H1 (cell line): ENCODE measurements at regions not wholly inside any gene's neighbourhood (a gene's known extent, or its start where the extent isn't known, plus 50 kb on each side); places are given as distances from the start of the nearest gene placed in this dataset.

Source experiments
- CTCF ChIA-PET: fragments of 300-600 bp; sonication (Branson Sonifier 250); formaldehyde crosslinking; loops from one replicate; lab custom pipeline; 2021; ENCODE audit not compliant: partially characterized antibody; lab: Charles Lee
- POLR2A ChIA-PET: fragments of 300-600 bp; sonication (Branson Sonifier 250); formaldehyde crosslinking; loops from one replicate; lab custom pipeline; 2021; ENCODE audit warnings: inconsistent platforms; ENCODE audit not compliant: partially characterized antibody; lab: Charles Lee
- DNase-seq, 2 experiments: peaks; one replicate each; pipeline versions ENCODE4 v3.0.0 to v3.0.0-alpha.2; 2010 to 2022; ENCODE audit warnings: low spot score in 2 of 2, low read depth in 1 of 2, mixed read lengths in 1 of 2
- FAIRE-seq: peaks from 2 replicates; lab custom pipeline; 2011; peaks lifted over from hg19 to GRCh38; lab: Jason Lieb, UNC
- H2AFZ ChIP-seq: 2 replicates; pipeline ENCODE4 v1.8.1; 2012; ENCODE audit warnings: low read length, inconsistent platforms
- H2AK5ac ChIP-seq: 2 replicates; pipeline ENCODE4 v1.6.1; 2013; ENCODE audit warnings: low read depth, low read length
- H2BK120ac ChIP-seq: replicated peaks from 2 replicates; pipeline ENCODE3; 2013; ENCODE audit warnings: low read depth, low read length, inconsistent platforms
- H2BK12ac ChIP-seq: 2 replicates; pipeline ENCODE4 v1.6.1; 2013; ENCODE audit warnings: low read depth, low read length
- H2BK15ac ChIP-seq: 2 replicates; pipeline ENCODE4 v1.6.1; 2013; ENCODE audit warnings: low read length
- H2BK20ac ChIP-seq: 2 replicates; pipeline ENCODE4 v1.6.1; 2013; ENCODE audit warnings: low read length
- H2BK5ac ChIP-seq: 2 replicates; pipeline ENCODE4 v1.6.1; 2013; ENCODE audit warnings: low read depth, low read length
- H3K14ac ChIP-seq: 2 replicates; pipeline ENCODE4 v1.6.1; 2013; ENCODE audit warnings: inconsistent platforms; ENCODE audit not compliant: insufficient read length
- H3K18ac ChIP-seq: 2 replicates; pipeline ENCODE4 v1.6.1; 2013; ENCODE audit warnings: low read length; ENCODE audit errors: extremely low read depth
- H3K23ac ChIP-seq: 2 replicates; pipeline ENCODE4 v1.6.1; 2013; ENCODE audit warnings: inconsistent platforms; ENCODE audit not compliant: insufficient read length
- H3K23me2 ChIP-seq: 2 replicates; pipeline ENCODE4 v1.6.1; 2013; ENCODE audit warnings: low read depth, low read length
- H3K27ac ChIP-seq: 2 replicates; pipeline ENCODE4 v1.6.1; 2011; ENCODE audit warnings: low read depth, low read length, inconsistent platforms
- H3K27me3 ChIP-seq, 4 experiments: replicated peaks in 1 of 4; 1 replicate in 1 of 4; 2 replicates in 3 of 4; pipeline versions ENCODE4 v1.6.1 to v1.8.1; 2011 to 2013; ENCODE audit warnings: low read length in 3 of 4, mild to moderate bottlenecking in 3 of 4, inconsistent platforms in 2 of 4, mixed read lengths in 2 of 4, moderate library complexity in 1 of 4; ENCODE audit not compliant: control insufficient read depth in 3 of 4, insufficient read depth in 3 of 4; ENCODE audit errors: extremely low read depth in 1 of 4
- H3K36me3 ChIP-seq, 4 experiments: 2 replicates each; pipeline versions ENCODE4 v1.6.1 to v1.8.1; 2011 to 2013; ENCODE audit warnings: mild to moderate bottlenecking in 4 of 4, low read length in 3 of 4, moderate library complexity in 2 of 4, control low read depth in 1 of 4, inconsistent platforms in 1 of 4; ENCODE audit not compliant: insufficient read depth in 4 of 4, control insufficient read depth in 2 of 4
- H3K4ac ChIP-seq: replicated peaks from 2 replicates; pipeline ENCODE3; 2013; ENCODE audit warnings: low read length, low read depth, mixed read lengths, inconsistent platforms; ENCODE audit not compliant: insufficient read length
- H3K4me1 ChIP-seq, 4 experiments: replicated peaks in 1 of 4; 1 replicate in 1 of 4; 2 replicates in 3 of 4; pipeline versions ENCODE4 v1.6.1 to v1.8.1; 2011 to 2013; ENCODE audit warnings: low read length in 3 of 4, inconsistent platforms in 2 of 4, mixed read lengths in 1 of 4; ENCODE audit not compliant: insufficient read depth in 4 of 4, control insufficient read depth in 3 of 4
- H3K4me2 ChIP-seq, 2 experiments: 2 replicates each; pipeline versions ENCODE4 v1.6.1 to v1.8.1; 2011 to 2013; ENCODE audit warnings: low read depth in 2 of 2, low read length in 2 of 2, control low read depth in 1 of 2, inconsistent platforms in 1 of 2, mild to moderate bottlenecking in 1 of 2; ENCODE audit not compliant: insufficient read depth in 1 of 2
- H3K4me3 ChIP-seq, 4 experiments: fragments of 200-600, 300-600 bp in 1 of 4; sonication (generic), shearing (Covaris generic), sonication (Bioruptor Twin) in 1 of 4; 2 replicates each; pipeline versions ENCODE4 v1.5.1 to v1.8.1; 2011 to 2016; ENCODE audit warnings: low read length in 4 of 4, low read depth in 3 of 4, control low read depth in 2 of 4, inconsistent platforms in 2 of 4, mild to moderate bottlenecking in 2 of 4, mixed read lengths in 1 of 4, moderate library complexity in 1 of 4; ENCODE audit not compliant: insufficient read depth in 2 of 4; ENCODE audit errors: extremely low read depth in 1 of 4
- H3K56ac ChIP-seq: replicated peaks from 2 replicates; pipeline ENCODE3; 2013; ENCODE audit warnings: low read depth, mild to moderate bottlenecking, mixed read lengths, low read length, inconsistent platforms; ENCODE audit not compliant: insufficient read length
- H3K79me1 ChIP-seq: 2 replicates; pipeline ENCODE4 v1.6.1; 2013; ENCODE audit warnings: low read depth, low read length, control low read depth
- H3K79me2 ChIP-seq, 2 experiments: 2 replicates each; pipeline versions ENCODE4 v1.6.1 to v1.8.1; 2012 to 2013; ENCODE audit warnings: low read length in 2 of 2, mild to moderate bottlenecking in 2 of 2, inconsistent platforms in 1 of 2; ENCODE audit not compliant: insufficient read depth in 2 of 2, control insufficient read depth in 1 of 2
- H3K9ac ChIP-seq, 4 experiments: replicated peaks in 1 of 4; 1 replicate in 1 of 4; 2 replicates in 3 of 4; pipeline versions ENCODE4 v1.6.1 to v1.8.1; 2011 to 2013; ENCODE audit warnings: low read depth in 3 of 4, low read length in 3 of 4, control low read depth in 2 of 4, mild to moderate bottlenecking in 2 of 4, moderate library complexity in 2 of 4, inconsistent platforms in 1 of 4; ENCODE audit errors: extremely low read depth in 1 of 4
- H3K9me3 ChIP-seq, 2 experiments: 2 replicates each; pipeline versions ENCODE4 v1.6.1 to v1.8.1; 2012 to 2013; ENCODE audit warnings: mild to moderate bottlenecking in 2 of 2, moderate library complexity in 2 of 2, control low read depth in 1 of 2, inconsistent platforms in 1 of 2, low read depth in 1 of 2, low read length in 1 of 2, mixed read lengths in 1 of 2; ENCODE audit not compliant: insufficient read depth in 2 of 2
- H4K20me1 ChIP-seq, 2 experiments: replicated peaks in 1 of 2; 2 replicates each; pipeline versions ENCODE3 to v1.8.1; 2011 to 2013; ENCODE audit warnings: inconsistent platforms in 2 of 2, low read length in 2 of 2, mild to moderate bottlenecking in 1 of 2; ENCODE audit not compliant: insufficient read depth in 2 of 2, control insufficient read depth in 1 of 2
- H4K5ac ChIP-seq: 2 replicates; pipeline ENCODE4 v1.6.1; 2013; ENCODE audit warnings: low read length, low read depth, mixed read lengths, inconsistent platforms; ENCODE audit not compliant: insufficient read length
- H4K8ac ChIP-seq: 2 replicates; pipeline ENCODE4 v1.8.0; 2013; ENCODE audit warnings: mild to moderate bottlenecking, moderate library complexity, low read length, inconsistent platforms; ENCODE audit not compliant: insufficient read depth; ENCODE audit errors: extremely low read depth
- H4K91ac ChIP-seq: replicated peaks from 2 replicates; pipeline ENCODE3; 2013; ENCODE audit warnings: low read length, mixed read lengths, inconsistent platforms; ENCODE audit not compliant: insufficient read length
- CHD2 ChIP-seq: IDR thresholded peaks from 2 replicates; pipeline ENCODE4 v1.6.1; 2012; ENCODE audit warnings: low read length, improper control_type of control experiment
- RAD21 ChIP-seq, 2 experiments: IDR thresholded peaks in 1 of 2; conservative IDR thresholded peaks in 1 of 2; 2 replicates each; pipeline ENCODE4 v1.6.1; 2011; ENCODE audit warnings: low read depth in 2 of 2, low read length in 2 of 2, improper control_type of control experiment in 1 of 2, inconsistent platforms in 1 of 2, mild to moderate bottlenecking in 1 of 2, moderate library complexity in 1 of 2
- WGBS, 2 experiments: shearing (Covaris generic) in 1 of 2; methylation state at CpG; one replicate each; pipeline versions ENCODE4 v1.1.6 to v1.1.7; 2013 to 2015; ENCODE audit warnings: low lambda C conversion rate in 2 of 2, mixed read lengths in 2 of 2, inconsistent platforms in 1 of 2, low coverage in 1 of 2, missing lambda C conversion rate in 1 of 2; ENCODE audit not compliant: insufficient replicate concordance in 2 of 2, insufficient coverage in 1 of 2, insufficient read length in 1 of 2; ENCODE audit errors: extremely low coverage in 1 of 2, missing lambda C conversion rate in 1 of 2; 5-methylcytosine and 5-hydroxymethylcytosine counted together

- FAIRE-seq, result no peak
- H4K20me1 ChIP-seq, result no peaks in the 10 kb centered on the region
Observed at GRCh38 chr1:244957525-244957924, 93.2 kb upstream of the HNRNPU start.

More at GRCh38 chr1:244957525-244957924, 93.2 kb upstream of the HNRNPU start:
- Histone ChIP-seq H3K56ac (no peak overlapping the region), H2AFZ (0 out of 2 replicates have a peak overlapping the region, but pooled peaks have one; percentile 85), H2BK15ac (no peak overlapping the region), H3K4me3 (no peak overlapping the region), H3K23me2 (no peaks in the 10 kb centered on the region), H4K5ac (no peak overlapping the region), H2BK12ac (no peak overlapping the region), H4K8ac (no peak overlapping the region), H2BK20ac (no peak overlapping the region), H3K27ac (no peak overlapping the region), H3K14ac (no peak overlapping the region), H3K36me3 (no peaks in the 10 kb centered on the region), H3K18ac (no peak overlapping the region), H2BK5ac (no peak overlapping the region), H3K4ac (no peak overlapping the region), H4K91ac (no peak overlapping the region), H3K9ac (no peak overlapping the region), H3K4me1 (no peaks in the 10 kb centered on the region), H3K27me3 (no peaks in the 10 kb centered on the region), H3K4me2 (no peak overlapping the region), H3K9me3 (no peaks in the 10 kb centered on the region), H3K23ac (no peak overlapping the region), H2BK120ac (no peak overlapping the region), H3K79me1 (no peaks in the 10 kb centered on the region), H2AK5ac (no peak overlapping the region), H3K79me2 (no peaks in the 10 kb centered on the region)
- no peak for DNase-seq
- ChIA-PET POLR2A (interaction anchor here (0.6 to 1.9 kb wide), 4 partner anchors 12 to 93 kb away, joined by 3 to 11 read pairs (median 4); partner anchors contain the start of gene HNRNPU), CTCF (interaction anchor here (1.0 kb wide), 1 partner anchor 10 kb away, joined by 3 read pairs; no protein-coding TSS in a partner anchor)
- 90% methylated on average over 6 of the region's 6 CpGs; no CpG with 5 or more reads in 1 of the 2 experiments for WGBS, 2 experiments
- TF ChIP-seq CHD2 (peak; percentile 54; the same call in 1 of the 2 replicates), RAD21 (IDR thresholded peaks at IDR 0.05 in 1 of 2, conservative IDR thresholded peaks at IDR 0.05 in 1 of 2; ENCODE audit: low read depth in 2 of 2, low read length in 2 of 2) (no peak)
- TF ChIP-seq, all 59 proteins: peak for 1
